Parathyroid adenoma (tissue), 2 donors: ENCODE measurements at regions not wholly inside any gene's neighbourhood (a gene's known extent, or its start where the extent isn't known, plus 50 kb on each side); places are given as distances from the start of the nearest gene placed in this dataset.

Source experiments
- H2AFZ ChIP-seq: fragments of 300-600 bp; sonication (generic); one replicate; pipeline ENCODE4 v1.7.0; 2017; ENCODE audit warnings: antibody characterized with exemption, mild to moderate bottlenecking
- H3K27ac ChIP-seq: fragments of 300-600 bp; sonication (generic); one replicate; pipeline ENCODE4 v1.7.0; 2017
- H3K27me3 ChIP-seq: fragments of 300-600 bp; sonication (generic); one replicate; pipeline ENCODE4 v1.7.0; 2017; ENCODE audit warnings: low read length; ENCODE audit not compliant: control insufficient read depth, insufficient read depth
- H3K36me3 ChIP-seq: fragments of 300-600 bp; sonication (generic); one replicate; pipeline ENCODE4 v1.7.0; 2017; ENCODE audit warnings: low read length; ENCODE audit not compliant: control insufficient read depth, insufficient read depth
- H3K4me1 ChIP-seq: fragments of 300-600 bp; sonication (generic); one replicate; pipeline ENCODE4 v1.7.0; 2017; ENCODE audit warnings: control low read depth
- H3K4me2 ChIP-seq: fragments of 300-600 bp; sonication (generic); one replicate; pipeline ENCODE4 v1.7.0; 2017; ENCODE audit warnings: low read length
- H3K4me3 ChIP-seq: fragments of 300-600 bp; sonication (generic); one replicate; pipeline ENCODE4 v1.7.0; 2017; ENCODE audit warnings: low read depth, low read length
- H3K79me2 ChIP-seq: fragments of 300-600 bp; sonication (generic); one replicate; pipeline ENCODE4 v1.7.0; 2017; ENCODE audit warnings: control low read depth
- H3K9ac ChIP-seq: fragments of 300-600 bp; sonication (generic); one replicate; pipeline ENCODE4 v1.7.0; 2017; ENCODE audit warnings: mild to moderate bottlenecking
- H3K9me3 ChIP-seq: fragments of 300-600 bp; sonication (generic); one replicate; pipeline ENCODE4 v1.7.0; 2017; ENCODE audit warnings: low read length; ENCODE audit not compliant: control insufficient read depth
- TF ChIP-seq, protein P1 (sequence below): fragments of 300-600 bp; sonication (generic); IDR thresholded peaks from one replicate; pipeline ENCODE4 v1.7.0; 2017; ENCODE audit warnings: antibody characterized with exemption, mild to moderate bottlenecking
- donor health status: primary hyperparathyroidism.

GRCh38 chr16:9610727-9611126, 519.3 kb downstream of the HAPSTR1 start:
- Histone ChIP-seq H3K27me3 (no peaks in the 10 kb centered on the region), H3K79me2 (no peaks in the 10 kb centered on the region), H2AFZ (no peak overlapping the region), H3K9me3 (no peaks in the 10 kb centered on the region), H3K4me2 (no peak overlapping the region), H3K4me3 (no peak overlapping the region), H3K9ac (no peak overlapping the region), H3K36me3 (no peaks in the 10 kb centered on the region), H3K4me1 (no peaks in the 10 kb centered on the region), H3K27ac (no peak overlapping the region)
- TF ChIP-seq, protein P1, sequence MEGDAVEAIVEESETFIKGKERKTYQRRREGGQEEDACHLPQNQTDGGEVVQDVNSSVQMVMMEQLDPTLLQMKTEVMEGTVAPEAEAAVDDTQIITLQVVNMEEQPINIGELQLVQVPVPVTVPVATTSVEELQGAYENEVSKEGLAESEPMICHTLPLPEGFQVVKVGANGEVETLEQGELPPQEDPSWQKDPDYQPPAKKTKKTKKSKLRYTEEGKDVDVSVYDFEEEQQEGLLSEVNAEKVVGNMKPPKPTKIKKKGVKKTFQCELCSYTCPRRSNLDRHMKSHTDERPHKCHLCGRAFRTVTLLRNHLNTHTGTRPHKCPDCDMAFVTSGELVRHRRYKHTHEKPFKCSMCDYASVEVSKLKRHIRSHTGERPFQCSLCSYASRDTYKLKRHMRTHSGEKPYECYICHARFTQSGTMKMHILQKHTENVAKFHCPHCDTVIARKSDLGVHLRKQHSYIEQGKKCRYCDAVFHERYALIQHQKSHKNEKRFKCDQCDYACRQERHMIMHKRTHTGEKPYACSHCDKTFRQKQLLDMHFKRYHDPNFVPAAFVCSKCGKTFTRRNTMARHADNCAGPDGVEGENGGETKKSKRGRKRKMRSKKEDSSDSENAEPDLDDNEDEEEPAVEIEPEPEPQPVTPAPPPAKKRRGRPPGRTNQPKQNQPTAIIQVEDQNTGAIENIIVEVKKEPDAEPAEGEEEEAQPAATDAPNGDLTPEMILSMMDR = no peak

DNA sequence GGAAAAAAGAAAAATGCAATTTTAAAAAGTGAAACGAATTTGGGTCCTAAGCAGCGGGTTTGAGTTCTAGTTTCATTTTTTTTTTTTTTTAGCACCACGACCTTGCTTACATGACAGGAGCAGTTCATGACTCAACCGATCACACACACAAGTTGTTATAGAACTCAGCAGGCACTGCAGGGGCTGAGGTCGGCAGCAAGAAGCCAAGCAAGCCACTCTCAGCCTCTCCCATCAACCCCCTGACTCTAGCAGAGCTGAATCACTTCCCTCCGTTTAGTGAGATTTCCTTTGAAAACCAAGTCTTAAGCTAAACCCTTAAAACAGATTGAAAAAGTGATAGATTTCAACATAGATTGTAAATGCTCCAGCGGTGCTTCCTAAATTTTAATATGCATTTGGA, 520.8 kb downstream of the HAPSTR1 start:
- Histone ChIP-seq H3K79me2 (no peaks in the 10 kb centered on the region), H3K27me3 (no peaks in the 10 kb centered on the region), H3K4me1 (no peaks in the 10 kb centered on the region), H3K27ac (no peak overlapping the region), H3K36me3 (no peaks in the 10 kb centered on the region), H3K9me3 (no peaks in the 10 kb centered on the region), H3K9ac (no peak overlapping the region), H2AFZ (no peak overlapping the region), H3K4me2 (no peak overlapping the region), H3K4me3 (no peak overlapping the region)
- TF ChIP-seq, protein P1 = no peak

DNA sequence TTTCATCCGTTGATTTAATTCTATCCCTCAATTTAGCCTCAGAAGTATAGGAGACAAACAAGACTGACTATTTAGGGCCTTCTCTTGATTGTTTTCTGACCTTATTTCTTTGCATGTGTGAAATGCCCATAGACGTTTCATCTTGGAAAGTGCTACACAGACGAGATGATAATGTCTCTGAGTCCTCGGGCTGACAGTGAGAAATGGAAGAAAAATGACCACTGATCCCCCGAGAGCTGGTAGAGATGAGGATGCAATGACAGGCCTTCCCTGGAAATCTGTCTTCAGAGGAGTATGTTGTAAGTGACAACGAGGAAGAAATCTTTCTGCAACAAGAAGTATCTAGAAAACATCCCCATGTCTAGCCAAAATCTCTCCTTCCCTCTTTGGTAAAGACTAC, 522.9 kb downstream of the HAPSTR1 start:
- Histone ChIP-seq H3K9me3 (no peaks in the 10 kb centered on the region), H3K4me3 (no peak overlapping the region), H3K36me3 (no peaks in the 10 kb centered on the region), H3K9ac (no peak overlapping the region), H2AFZ (no peak overlapping the region), H3K4me2 (no peak overlapping the region), H3K79me2 (no peaks in the 10 kb centered on the region), H3K27me3 (no peaks in the 10 kb centered on the region), H3K27ac (no peak overlapping the region), H3K4me1 (no peaks in the 10 kb centered on the region)
- TF ChIP-seq, protein P1 = no peak

- Histone ChIP-seq H3K27me3 (no peaks in the 10 kb centered on the region), H3K4me1 (no peaks in the 10 kb centered on the region), H3K79me2 (no peaks in the 10 kb centered on the region), H3K4me2 (no peak overlapping the region), H3K4me3 (no peak overlapping the region), H3K9me3 (no peaks in the 10 kb centered on the region), H2AFZ (no peak overlapping the region), H3K36me3 (no peaks in the 10 kb centered on the region), H3K9ac (no peak overlapping the region), H3K27ac (no peak overlapping the region)
- TF ChIP-seq, protein P1 = no peak
Observed at GRCh38 chr16:9622268-9622667, 530.8 kb downstream of the HAPSTR1 start.

GRCh38 chr16:9625122-9625521, 533.7 kb downstream of the HAPSTR1 start:
- Histone ChIP-seq H3K4me3 (no peak overlapping the region), H3K4me2 (no peak overlapping the region), H3K36me3 (no peaks in the 10 kb centered on the region), H3K9ac (no peak overlapping the region), H3K27me3 (no peaks in the 10 kb centered on the region), H2AFZ (no peak overlapping the region), H3K79me2 (no peaks in the 10 kb centered on the region), H3K9me3 (no peaks in the 10 kb centered on the region), H3K4me1 (no peaks in the 10 kb centered on the region), H3K27ac (no peak overlapping the region)
- TF ChIP-seq, protein P1 = no peak
